ENCODE measurements at regions not wholly inside any gene's neighbourhood (a gene's known extent, or its start where the extent isn't known, plus 50 kb on each side); places are given as distances from the start of the nearest gene placed in this dataset.

DNA sequence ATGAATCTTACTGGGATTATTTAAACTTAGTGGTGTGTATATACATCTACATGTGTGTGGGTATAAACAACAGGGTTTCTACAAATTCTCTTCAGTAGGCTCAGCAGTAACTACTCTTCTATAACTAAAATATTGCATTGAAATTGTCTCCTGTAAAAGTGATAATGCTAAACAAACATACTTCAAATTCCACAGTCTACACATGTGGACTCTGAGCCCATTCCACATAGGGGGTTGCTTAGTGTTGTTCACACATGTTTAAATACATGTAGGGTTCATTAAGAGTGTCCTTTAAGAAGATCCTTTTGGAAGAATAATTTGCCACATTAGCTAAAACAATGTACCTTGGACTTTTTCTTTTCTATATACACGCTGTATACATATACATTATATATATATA lies 152.8 kb upstream of the VRK2 start:
- no peak for TF ChIP-seq POLR2A (IDR thresholded peaks at IDR 0.05)
- TF ChIP-seq, protein P1, sequence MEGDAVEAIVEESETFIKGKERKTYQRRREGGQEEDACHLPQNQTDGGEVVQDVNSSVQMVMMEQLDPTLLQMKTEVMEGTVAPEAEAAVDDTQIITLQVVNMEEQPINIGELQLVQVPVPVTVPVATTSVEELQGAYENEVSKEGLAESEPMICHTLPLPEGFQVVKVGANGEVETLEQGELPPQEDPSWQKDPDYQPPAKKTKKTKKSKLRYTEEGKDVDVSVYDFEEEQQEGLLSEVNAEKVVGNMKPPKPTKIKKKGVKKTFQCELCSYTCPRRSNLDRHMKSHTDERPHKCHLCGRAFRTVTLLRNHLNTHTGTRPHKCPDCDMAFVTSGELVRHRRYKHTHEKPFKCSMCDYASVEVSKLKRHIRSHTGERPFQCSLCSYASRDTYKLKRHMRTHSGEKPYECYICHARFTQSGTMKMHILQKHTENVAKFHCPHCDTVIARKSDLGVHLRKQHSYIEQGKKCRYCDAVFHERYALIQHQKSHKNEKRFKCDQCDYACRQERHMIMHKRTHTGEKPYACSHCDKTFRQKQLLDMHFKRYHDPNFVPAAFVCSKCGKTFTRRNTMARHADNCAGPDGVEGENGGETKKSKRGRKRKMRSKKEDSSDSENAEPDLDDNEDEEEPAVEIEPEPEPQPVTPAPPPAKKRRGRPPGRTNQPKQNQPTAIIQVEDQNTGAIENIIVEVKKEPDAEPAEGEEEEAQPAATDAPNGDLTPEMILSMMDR (IDR thresholded peaks at IDR 0.05), result no peak

Data from ovary (tissue), 3 donors.